ENCODE measurements at regions not wholly inside any gene's neighbourhood (a gene's known extent, or its start where the extent isn't known, plus 50 kb on each side); places are given as distances from the start of the nearest gene placed in this dataset.

DNA sequence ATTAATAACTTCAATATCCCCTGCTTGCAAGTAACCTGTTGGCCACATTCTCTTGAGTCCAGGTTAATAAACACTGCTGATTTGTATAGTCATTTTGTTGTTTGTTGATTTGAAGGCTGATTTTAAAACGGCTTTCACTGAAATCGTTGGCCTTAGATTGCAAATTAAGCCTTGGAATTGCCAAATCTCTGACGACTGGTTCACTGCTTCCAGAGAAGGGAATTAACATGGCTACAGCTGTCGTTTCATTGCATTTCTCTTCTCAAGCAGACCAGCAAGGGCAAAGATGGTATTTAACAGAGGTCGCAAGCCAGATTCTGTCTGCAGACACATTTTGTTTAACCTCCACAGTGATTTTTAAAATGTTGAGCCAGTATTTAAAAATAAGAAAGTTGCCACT, 470.9 kb downstream of the TFAP2A start:
- DNase-seq (ENCODE audit: low read depth in 4 of 4, low spot score in 1 of 4): no peak

DNA sequence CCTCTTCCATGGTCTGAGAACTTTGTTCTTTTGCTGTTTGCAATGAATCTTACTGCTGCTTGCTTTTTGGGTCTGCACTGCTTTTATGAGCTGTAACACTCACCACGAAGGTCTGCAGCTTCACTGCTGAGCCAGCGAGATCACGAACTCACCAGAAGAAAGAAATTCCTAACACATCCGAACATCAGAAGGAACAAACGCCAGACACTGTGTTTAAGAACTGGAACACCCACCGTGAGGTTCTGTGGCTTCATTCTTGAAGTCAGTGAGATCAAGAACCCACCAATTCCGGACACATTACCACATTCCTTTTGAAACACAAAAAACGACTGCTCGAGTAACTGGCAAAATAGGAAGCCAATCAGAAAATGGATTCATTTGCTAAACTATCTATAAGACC, 471.8 kb downstream of the TFAP2A start:
- DNase-seq (ENCODE audit: low read depth in 4 of 4, low spot score in 1 of 4): no peak

DNA sequence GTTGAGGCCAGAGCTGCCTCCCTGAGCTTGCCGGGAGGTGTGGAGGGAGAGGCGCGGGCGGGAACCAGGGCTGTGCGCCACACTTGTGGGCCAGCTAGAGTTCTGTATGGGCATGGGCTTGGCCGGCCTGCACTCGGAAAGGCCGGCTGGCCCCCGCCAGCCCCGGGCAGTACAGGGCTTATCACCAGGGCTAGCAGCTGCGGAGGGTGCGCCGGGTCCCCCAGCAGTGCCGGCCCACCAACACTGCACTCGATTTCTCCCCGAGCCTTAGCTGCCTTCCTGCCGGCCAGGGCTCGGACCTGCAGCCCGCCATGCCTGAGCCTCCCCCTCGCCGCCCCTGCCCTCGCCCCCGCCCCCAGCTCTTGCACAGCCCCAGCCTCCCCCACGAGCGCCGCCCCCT, 472.7 kb downstream of the TFAP2A start:
- no peak for DNase-seq (ENCODE audit: low read depth in 4 of 4, low spot score in 1 of 4)

DNA sequence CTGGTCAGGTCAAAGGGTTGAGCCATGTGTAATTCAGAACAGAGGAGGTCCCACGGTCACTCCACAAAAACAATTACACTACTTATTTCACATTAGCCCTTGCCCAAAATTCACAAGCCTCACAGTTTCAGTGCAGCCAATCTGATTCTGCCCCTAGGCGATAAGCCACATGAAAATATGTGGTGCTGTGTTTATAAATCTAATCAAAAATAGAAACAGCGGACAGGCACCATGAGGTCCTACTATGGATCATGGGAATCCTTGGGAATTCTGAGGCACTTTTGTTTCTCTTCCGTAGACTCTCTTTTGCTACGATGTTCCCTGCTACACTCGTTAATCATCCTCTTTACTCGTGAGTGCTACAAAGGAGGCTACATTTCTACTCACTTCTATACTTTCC, 476.1 kb downstream of the TFAP2A start:
- DNase-seq (ENCODE audit: low read depth in 4 of 4, low spot score in 1 of 4): no peak

DNA sequence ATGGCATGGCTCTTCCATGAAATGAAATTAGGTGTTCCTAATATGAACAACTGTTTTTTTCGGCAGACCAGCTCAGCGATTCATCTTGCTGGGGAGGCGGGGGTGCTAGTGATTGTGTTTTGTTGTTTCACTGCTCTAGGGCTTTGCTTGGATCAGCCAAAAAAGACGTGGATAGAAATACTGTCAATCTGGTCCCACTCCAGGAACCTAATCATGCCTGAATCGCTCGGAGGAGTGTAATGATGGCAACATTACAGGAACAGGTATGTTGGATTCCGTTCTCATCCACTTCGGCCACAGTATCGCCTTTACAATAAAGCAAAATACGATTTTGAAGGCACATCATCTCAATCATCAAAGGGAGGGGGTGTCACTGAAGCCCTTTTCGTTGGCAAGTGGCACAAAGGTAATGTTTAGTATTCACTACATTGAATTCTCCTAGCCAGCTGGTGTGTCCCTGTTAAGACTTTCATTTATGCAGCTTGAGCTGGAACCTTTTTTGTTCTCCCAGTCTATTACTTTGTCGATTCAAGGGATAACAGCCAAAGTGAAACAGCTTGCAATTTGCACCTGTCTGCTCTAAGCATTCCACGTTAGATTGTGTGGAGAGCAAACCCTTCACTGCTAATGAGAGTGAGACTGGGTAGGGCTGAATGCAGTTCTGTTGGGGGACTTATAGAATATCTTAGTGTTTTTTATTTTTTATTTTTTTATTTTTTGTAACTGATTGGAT, 477.7 kb downstream of the TFAP2A start:
- DNase-seq (ENCODE audit: low read depth in 4 of 4, low spot score in 1 of 4): no peak

DNA sequence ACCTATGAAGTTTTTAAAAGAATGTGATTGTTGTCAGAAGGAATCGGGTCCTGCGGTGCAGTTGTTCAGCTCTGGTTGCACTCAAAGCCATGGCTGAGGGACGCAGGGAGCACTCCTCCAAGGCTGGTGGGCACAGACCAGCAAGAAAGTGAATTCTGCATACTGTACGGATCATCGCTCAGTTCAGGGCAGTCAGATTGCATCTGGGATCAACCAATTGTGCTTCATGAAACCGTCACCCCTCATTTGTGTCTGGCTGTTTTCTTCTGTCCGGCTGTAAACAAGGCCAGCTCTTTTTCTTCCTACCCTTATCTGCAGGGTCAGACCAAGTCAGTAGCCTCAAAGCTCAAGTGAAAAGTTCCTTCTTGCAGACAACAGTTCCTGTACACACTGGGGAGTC, 478.3 kb downstream of the TFAP2A start:
- no peak for DNase-seq (ENCODE audit: low read depth in 4 of 4, low spot score in 1 of 4)

DNA sequence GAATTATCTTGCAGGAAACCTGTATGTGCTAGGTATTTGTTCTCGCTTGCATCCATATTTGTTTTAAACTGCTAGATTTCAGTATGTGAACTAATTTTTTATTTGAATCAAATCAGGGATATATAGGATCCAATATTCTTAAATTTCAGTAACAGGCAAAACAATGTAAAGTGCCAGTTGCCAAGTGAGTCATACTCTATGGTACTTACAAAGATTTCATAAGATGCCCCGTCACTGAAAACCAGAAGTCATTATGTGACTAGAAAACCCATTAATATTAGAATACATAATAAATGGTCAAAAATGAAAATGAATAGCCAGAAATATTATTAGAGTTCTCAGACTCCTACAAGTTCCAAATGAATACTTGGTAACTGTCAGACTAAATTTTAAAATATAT, 481.2 kb downstream of the TFAP2A start:
- no peak for DNase-seq (ENCODE audit: low read depth in 4 of 4, low spot score in 1 of 4)

DNA sequence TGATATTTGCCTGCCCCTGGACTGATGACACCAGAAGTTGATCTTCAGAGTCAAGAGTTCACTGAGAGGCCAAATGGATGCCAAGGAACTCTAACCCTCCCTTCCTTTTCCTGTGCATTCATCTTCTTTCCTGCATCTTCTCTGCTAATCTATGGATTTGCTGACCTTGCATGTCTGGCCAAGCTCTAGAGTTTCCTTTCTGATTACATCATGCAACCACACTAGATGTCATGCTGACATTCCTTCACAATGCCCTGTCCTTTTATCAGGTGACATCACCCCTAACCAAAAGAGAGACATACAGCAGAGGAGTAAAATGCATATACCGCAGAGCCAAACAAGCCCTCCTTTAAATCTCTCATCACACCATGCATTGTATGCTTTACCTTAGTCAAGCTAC, 487.6 kb downstream of the TFAP2A start:
- no peak for DNase-seq (ENCODE audit: low read depth in 4 of 4, low spot score in 1 of 4)

DNA sequence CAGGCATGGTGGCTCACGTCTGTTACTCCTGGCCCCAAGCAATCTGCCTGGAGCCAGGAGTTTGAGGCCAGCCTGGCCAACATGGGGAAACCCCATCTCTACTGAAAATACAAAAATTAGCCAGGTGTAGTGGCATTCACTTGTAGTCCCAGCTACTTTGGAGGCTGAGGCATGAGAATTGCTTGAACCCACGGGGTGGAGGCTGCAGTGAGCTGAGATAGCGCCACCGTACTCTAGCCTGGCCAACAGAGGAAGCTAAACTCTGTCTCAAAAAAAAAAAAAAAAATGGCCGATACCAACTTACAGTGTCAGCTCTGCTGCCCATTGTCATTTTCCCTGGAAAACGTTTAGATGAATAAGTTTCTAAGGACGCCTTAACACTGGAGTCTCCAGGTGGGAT, 489.9 kb downstream of the TFAP2A start:
- no peak for DNase-seq (ENCODE audit: low read depth in 4 of 4, low spot score in 1 of 4)

DNA sequence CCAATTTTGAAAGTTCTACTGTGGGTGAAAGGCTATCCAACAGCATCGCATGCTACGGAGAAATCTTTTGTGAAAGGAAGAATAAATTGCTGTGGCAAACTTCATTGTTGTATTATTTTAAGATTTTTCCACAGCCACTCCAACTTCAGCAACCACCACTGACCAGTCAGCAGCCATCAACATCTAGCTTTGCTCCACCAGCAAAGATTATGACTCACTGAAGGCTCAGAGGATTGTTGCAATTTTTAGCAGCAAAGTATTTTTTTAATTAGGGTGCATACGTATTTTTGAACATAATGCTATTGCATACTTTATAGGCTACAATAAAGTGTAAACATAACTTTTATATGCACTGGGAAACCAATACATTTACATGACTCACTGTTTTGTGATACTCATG, 493.5 kb downstream of the TFAP2A start:
- DNase-seq (ENCODE audit: low read depth in 4 of 4, low spot score in 1 of 4): no peak

DNA sequence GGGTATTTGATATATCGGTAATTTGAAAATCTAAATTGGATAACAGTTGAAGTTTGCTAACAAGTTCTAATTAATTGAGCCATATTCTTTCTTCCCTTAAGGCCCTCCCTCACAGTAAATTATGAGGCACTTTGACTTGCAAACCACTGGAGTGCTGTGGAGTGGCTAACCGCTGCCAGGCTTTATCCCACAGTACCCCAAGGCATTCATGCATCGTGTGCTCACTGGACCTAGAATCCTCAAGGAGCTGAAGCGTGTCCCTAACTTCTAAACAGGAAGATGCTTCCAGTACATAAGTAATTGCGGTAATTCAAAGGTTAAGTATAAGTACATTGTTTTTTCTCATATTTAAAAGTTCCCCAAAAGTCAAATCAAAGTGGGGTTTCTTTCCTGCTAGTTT, 499.9 kb downstream of the TFAP2A start:
- no peak for DNase-seq (ENCODE audit: low read depth in 4 of 4, low spot score in 1 of 4)

DNA sequence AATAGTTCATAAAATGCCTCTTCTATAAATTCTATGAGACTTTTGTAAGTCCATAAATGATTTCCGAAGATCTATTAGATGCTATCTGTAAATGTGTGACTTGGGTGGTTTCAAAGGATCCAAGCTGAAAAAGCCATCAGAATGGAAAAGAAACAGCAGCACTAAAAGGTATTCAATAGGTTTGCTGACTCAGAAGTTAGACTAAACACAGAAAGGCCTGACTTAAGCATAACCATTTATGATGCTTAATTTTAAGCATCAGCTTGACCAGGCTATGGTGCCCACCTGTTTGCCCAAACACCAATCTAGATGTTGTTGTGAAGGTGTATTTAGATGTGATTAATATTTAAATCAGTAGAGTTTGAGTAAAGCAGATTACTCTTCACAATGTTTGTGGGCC, 513.5 kb downstream of the TFAP2A start:
- DNase-seq (ENCODE audit: low read depth in 4 of 4, low spot score in 1 of 4): no peak

DNA sequence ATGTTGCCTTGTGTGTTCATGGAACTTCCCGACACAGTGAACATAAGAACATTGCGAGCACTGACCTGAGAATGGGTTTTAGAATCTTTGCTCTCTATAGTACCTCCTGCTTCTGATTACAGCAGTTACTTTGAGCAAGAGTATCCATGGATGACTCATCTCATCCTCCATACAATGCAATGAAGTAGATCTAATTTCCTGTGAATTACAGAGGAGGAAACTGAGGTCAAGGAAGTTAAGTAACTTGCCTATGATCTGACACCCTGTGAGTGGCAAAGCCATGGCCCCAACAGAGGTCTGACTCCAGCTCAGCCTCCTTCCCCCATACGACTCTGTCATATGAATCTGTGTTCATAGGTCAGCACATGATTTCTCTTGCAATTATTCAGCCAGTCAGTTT, 518.1 kb downstream of the TFAP2A start:
- DNase-seq (ENCODE audit: low read depth in 4 of 4, low spot score in 1 of 4): no peak

DNA sequence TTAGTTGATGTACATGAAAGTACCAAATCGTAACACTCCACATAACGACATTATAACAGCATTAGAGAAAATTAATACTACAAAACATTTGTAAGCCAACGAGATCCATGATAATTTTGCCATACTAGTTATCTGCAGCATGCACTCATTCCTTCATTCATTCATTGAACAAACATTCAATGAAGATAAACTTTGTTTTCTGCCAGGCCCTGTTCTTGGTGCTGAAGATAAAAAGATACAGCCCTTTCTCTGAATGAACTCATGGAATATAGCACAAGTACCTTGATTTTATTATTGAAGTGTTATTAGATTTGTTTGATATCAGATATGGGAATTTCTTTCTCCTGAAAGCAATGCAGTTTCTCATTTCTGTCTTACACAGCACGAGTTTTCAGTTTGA, 524.0 kb downstream of the TFAP2A start:
- no peak for DNase-seq (ENCODE audit: low read depth in 4 of 4, low spot score in 1 of 4)

DNA sequence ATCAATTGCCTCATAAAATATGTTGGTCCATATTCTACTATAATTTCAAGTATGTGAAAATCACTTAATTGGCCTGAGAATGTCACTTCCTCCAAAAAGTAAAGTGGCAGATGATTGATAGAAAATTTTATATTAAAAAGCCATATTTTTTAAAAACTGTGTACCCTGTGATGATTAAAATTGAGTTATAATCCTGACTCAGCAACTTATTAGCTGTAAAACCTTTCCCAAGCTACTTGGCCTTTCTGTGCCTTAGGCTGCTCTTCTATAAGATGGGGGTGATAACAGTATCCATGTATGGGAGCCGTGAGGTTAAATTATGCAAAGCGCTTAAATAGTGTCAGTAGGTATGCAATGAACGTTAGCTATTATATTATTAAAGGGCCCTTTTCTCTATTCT, 524.4 kb downstream of the TFAP2A start:
- DNase-seq (ENCODE audit: low read depth in 4 of 4, low spot score in 1 of 4): no peak

DNA sequence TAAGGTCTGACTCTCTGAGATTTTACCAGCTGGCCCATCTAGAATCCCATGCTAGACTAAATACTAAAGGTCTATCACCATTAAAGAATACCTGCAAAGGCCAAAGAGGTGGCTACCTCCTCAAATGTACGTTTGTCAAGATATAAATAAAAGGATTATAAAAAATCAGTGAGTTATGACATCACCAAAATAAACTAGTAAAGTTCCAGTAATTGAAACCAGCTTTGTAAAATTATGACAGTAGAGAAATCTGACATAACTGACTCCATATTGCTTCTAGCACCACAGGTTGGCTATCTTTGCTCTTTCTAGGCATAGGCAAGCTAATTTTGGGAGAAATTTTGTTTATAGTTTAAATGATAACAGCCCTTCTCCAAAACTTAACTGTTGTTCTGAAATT, 536.3 kb downstream of the TFAP2A start:
- no peak for DNase-seq (ENCODE audit: low read depth in 4 of 4, low spot score in 1 of 4)

DNA sequence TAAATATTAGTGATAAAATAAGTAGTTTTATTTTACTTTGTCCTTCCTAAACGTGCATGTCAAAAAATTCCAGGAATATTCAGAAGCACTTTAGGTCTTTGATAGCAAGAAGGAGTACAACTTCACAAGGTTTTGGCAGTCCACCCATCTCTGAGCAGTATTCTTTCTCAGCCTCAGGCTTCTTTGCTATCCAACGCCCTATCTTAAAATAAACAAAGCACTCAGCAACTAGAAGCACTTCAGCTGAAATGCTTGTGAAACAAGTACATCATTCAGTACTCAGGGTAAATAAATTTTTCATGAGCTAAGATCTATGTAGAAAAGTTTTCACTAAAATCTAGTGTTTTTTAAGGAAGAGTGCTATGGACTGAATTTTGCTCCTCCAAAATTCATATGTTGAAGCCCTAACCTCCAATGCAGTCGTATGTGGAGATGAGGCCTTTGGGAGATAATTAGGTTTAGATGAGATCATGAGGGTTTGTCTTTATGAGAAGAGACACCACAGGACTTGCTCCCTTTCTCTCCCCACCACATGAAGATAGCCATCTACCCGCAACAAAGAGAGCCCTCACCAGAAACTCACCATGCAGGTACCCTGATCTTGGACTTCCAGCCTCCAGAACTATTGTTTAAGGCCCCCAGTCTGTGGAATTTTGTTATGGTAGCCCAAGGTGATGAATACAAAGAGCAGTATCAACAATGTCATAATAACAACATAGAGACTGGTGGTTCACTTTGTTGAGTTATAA, 539.1 kb downstream of the TFAP2A start:
- DNase-seq (ENCODE audit: low read depth in 4 of 4, low spot score in 1 of 4): no peak

DNA sequence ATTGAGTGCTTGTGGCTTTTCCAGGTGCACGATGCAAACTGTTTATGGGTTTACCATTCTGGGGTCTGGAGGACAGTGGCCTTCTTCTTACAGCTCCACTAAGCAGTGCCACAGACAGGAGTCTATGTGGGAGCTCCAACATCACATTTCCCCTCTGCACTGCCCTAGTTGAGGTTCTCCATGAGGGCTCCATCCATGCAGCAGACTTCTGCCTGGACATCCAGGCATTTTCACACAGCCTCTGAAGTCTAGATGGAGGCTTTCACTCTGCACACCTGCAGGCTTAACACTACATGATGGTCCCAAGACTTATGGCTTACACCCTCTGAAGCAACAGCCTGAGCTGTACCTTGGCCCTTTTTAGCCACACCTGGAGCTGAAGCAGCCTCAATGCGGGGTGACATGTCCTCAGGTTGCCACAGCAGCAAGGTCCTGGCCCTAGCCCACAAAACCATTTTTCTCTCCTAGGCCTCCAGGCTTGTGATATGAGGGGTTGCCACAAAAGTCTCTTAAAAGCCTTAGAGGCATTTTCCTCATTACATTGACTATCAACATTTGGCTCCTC, 552.2 kb downstream of the TFAP2A start:
- no peak for DNase-seq (ENCODE audit: low read depth in 4 of 4, low spot score in 1 of 4)

DNA sequence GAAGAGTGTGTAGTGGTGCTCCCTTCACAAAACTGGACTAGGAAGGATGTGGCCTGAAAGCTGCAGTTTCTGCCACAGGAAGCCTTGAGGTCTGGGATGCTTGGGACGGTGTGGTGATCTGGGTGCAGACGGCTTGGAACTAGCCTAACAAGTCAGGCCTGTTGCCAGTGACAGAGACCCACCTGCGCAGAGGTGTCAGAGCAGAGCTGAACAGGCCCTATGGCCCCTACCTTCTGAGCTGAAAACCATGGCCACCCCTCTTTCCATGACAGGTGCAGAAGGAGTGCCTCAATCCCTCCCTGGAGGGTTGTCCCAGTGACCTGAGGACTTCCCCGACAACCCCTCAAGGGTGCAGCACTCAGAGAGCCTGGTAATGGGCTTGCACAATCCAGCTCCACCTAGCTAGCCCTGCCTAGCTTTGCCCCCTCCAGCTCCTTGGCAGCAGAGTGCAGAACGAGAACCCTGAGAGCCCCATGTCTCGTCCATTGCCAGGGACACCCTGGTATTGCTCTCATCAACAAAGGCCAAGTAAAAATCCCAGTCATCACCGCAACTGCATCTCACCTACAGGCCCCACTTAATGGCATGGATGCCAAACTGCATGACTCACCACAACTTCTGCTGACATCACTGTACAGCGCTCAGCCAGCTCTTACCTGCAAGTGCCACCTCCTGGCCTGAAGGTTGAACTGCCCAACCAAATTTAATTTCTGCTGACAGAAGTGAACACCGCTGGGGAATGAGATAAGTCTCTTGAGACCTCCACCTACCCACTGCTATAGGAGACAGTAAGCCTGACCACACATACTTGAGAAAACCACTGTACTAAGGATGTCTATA, 563.1 kb downstream of the TFAP2A start:
- DNase-seq (ENCODE audit: low read depth in 4 of 4, low spot score in 1 of 4): no peak

DNA sequence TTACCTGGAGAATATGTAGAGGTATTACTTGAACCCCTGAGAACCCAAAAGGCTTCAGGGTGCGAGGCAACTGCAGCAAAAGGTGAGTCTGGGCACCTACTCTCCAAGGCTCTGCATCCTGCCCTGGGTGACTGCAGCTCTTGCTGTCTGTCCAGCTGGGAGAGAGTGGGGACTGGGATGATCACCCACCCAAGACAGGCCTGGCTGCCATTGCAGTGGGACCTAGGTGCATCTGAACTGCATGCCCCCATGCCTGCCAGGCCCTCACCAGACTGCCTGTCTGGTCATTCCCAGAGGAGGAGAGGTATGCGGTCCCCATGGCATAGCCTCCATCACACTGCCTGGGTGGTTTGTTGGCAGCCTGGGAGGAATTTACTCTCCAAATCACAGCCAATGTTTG, 563.9 kb downstream of the TFAP2A start:
- DNase-seq (ENCODE audit: low read depth in 4 of 4, low spot score in 1 of 4): no peak

DNA sequence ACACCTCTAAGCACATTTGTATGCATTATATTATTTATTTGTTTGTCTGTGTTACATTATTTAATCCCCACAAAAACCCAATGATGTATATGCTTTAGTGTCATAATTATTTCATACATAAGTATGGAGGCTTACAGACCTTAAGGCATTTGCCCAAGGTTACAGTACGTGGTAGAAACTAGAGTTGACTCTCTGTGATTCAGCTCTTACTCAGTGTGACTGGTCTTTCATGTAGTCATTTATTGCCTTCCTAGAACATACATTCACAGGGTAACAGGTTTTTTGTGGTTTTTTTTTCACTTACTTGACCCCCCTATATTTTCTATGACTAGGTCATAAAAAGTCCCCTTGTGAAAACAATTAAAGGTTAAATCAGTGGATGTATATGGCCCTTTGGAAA, 566.8 kb downstream of the TFAP2A start:
- DNase-seq (ENCODE audit: low read depth in 4 of 4, low spot score in 1 of 4): no peak

Measured in stimulated activated CD4-positive, alpha-beta T cell treated with anti-CD3 and anti-CD28 coated beads, Interleukin-1b, Interleukin-23, amount 100 ng/mL, for 24 hours (primary cell).